Fibroblast of lung (primary cell): ENCODE measurements at regions not wholly inside any gene's neighbourhood (a gene's known extent, or its start where the extent isn't known, plus 50 kb on each side); places are given as distances from the start of the nearest gene placed in this dataset.

Source experiments
- DNase-seq, 2 donors: peaks; one replicate each; pipeline versions ENCODE4 v3.0.0 to v3.0.0-alpha.2; 2010; ENCODE audit warnings: low read depth in 2 of 2
- H2AFZ ChIP-seq: 2 replicates; pipeline ENCODE4 v1.5.1; 2012; ENCODE audit warnings: low read length, control low read depth, inconsistent platforms
- H3K27ac ChIP-seq: 2 replicates; pipeline ENCODE4 v1.5.1; 2011; ENCODE audit warnings: low read length, control low read depth; ENCODE audit not compliant: insufficient read depth
- H3K27me3 ChIP-seq: 2 replicates; pipeline ENCODE4 v1.5.1; 2011; ENCODE audit warnings: mild to moderate bottlenecking, low read length; ENCODE audit not compliant: control insufficient read depth, insufficient read depth
- H3K36me3 ChIP-seq: 2 replicates; pipeline ENCODE4 v1.5.1; 2011; ENCODE audit warnings: low read length; ENCODE audit not compliant: control insufficient read depth, insufficient read depth
- H3K4me1 ChIP-seq: 2 replicates; pipeline ENCODE4 v1.5.1; 2011; ENCODE audit warnings: low read length; ENCODE audit not compliant: control insufficient read depth, insufficient read depth; ENCODE audit errors: extremely low read depth
- H3K4me2 ChIP-seq: 2 replicates; pipeline ENCODE4 v1.5.1; 2011; ENCODE audit warnings: low read length, control low read depth; ENCODE audit not compliant: insufficient read depth; ENCODE audit errors: extremely low read depth
- H3K4me3 ChIP-seq, 4 experiments: fragments of 200-600 bp in 1 of 4; sonication (generic) in 1 of 4; replicated peaks in 1 of 4; 2 replicates each; pipeline ENCODE4 v1.5.1; 2011 to 2016; ENCODE audit warnings: low read length in 4 of 4, low read depth in 3 of 4, mild to moderate bottlenecking in 3 of 4, control low read depth in 2 of 4, inconsistent platforms in 1 of 4, mixed read lengths in 1 of 4; ENCODE audit not compliant: insufficient read depth in 1 of 4; ENCODE audit errors: control extremely low read depth in 1 of 4
- H3K79me2 ChIP-seq: 2 replicates; pipeline ENCODE4 v1.5.1; 2012; ENCODE audit warnings: mild to moderate bottlenecking, low read length, inconsistent platforms; ENCODE audit not compliant: control insufficient read depth, insufficient read depth
- H3K9ac ChIP-seq: 2 replicates; pipeline ENCODE4 v1.5.1; 2011; ENCODE audit warnings: mild to moderate bottlenecking, low read length, control low read depth; ENCODE audit not compliant: insufficient read depth
- H3K9me3 ChIP-seq: 2 replicates; pipeline ENCODE4 v1.5.1; 2012; ENCODE audit warnings: low read depth, low read length; ENCODE audit not compliant: control insufficient read depth, insufficient read depth
- H4K20me1 ChIP-seq: 2 replicates; pipeline ENCODE4 v1.5.1; 2011; ENCODE audit warnings: low read length; ENCODE audit not compliant: control insufficient read depth, insufficient read depth; ENCODE audit errors: extremely low read depth
- CTCF ChIP-seq, 2 donors: IDR thresholded peaks in 1 of 2; conservative IDR thresholded peaks in 1 of 2; 1 replicate in 1 of 2; 2 replicates in 1 of 2; pipeline ENCODE4 v1.5.1; 2011 to 2012; ENCODE audit warnings: low read length in 2 of 2, control low read depth in 1 of 2, inconsistent platforms in 1 of 2, low read depth in 1 of 2, mild to moderate bottlenecking in 1 of 2
- EZH2 ChIP-seq: IDR thresholded peaks from 2 replicates; pipeline ENCODE4 v1.5.1; 2012; ENCODE audit warnings: low read length, control low read depth, mild to moderate bottlenecking; ENCODE audit errors: missing control alignments

- DNase-seq: no peak
- Histone ChIP-seq H2AFZ (no peak overlapping the region), H3K9ac (no peak overlapping the region), H3K79me2 (no peaks in the 10 kb centered on the region), H3K4me1 (no peaks in the 10 kb centered on the region), H3K36me3 (no peaks in the 10 kb centered on the region), H3K4me2 (no peak overlapping the region), H4K20me1 (no peaks in the 10 kb centered on the region), H3K9me3 (no peaks in the 10 kb centered on the region), H3K27me3 (no peaks in the 10 kb centered on the region), H3K27ac (no peak overlapping the region), H3K4me3 (no peak overlapping the region)
- TF ChIP-seq EZH2 (no peak), CTCF (conservative IDR thresholded peaks at IDR 0.05 in 1 of 2, IDR thresholded peaks at IDR 0.05 in 1 of 2; ENCODE audit: low read depth in 1 of 2, low read length in 2 of 2) (no peak)
Measured at GRCh38 chr3:6435951-6436350, 425.0 kb upstream of the GRM7 start.

GRCh38 chr3:6437631-6438030 lies 423.3 kb upstream of the GRM7 start:
- H3K36me3 ChIP-seq: no peaks in the 10 kb centered on the region
- H4K20me1 ChIP-seq: no peaks in the 10 kb centered on the region
- TF ChIP-seq EZH2: no peak
- TF ChIP-seq CTCF (conservative IDR thresholded peaks at IDR 0.05 in 1 of 2, IDR thresholded peaks at IDR 0.05 in 1 of 2; ENCODE audit: low read depth in 1 of 2, low read length in 2 of 2): no peak
- H3K9ac ChIP-seq: no peak overlapping the region
- no peaks in the 10 kb centered on the region for H3K4me1 ChIP-seq
- no peaks in the 10 kb centered on the region for H3K27me3 ChIP-seq
- H3K4me3 ChIP-seq: no peak overlapping the region
- H3K9me3 ChIP-seq: no peaks in the 10 kb centered on the region
- no peak for DNase-seq
- no peak overlapping the region for H3K4me2 ChIP-seq
- no peak overlapping the region for H3K27ac ChIP-seq
- no peak overlapping the region for H2AFZ ChIP-seq
- no peaks in the 10 kb centered on the region for H3K79me2 ChIP-seq

GRCh38 chr3:6438031-6438430 lies 422.9 kb upstream of the GRM7 start:
- DNase-seq: peak in 1 of 2 donors; percentile 5
- H3K79me2 ChIP-seq: no peaks in the 10 kb centered on the region

More at GRCh38 chr3:6438031-6438430, 422.9 kb upstream of the GRM7 start:
- Histone ChIP-seq H3K27ac (no peak overlapping the region), H3K9ac (no peak overlapping the region), H4K20me1 (no peaks in the 10 kb centered on the region), H3K27me3 (no peaks in the 10 kb centered on the region), H3K36me3 (no peaks in the 10 kb centered on the region), H3K4me1 (no peaks in the 10 kb centered on the region), H2AFZ (no peak overlapping the region), H3K4me2 (no peak overlapping the region), H3K4me3 (no peak overlapping the region), H3K9me3 (no peaks in the 10 kb centered on the region)
- no peak for TF ChIP-seq CTCF (conservative IDR thresholded peaks at IDR 0.05 in 1 of 2, IDR thresholded peaks at IDR 0.05 in 1 of 2; ENCODE audit: low read depth in 1 of 2, low read length in 2 of 2)
- no peak for TF ChIP-seq EZH2
